ENCODE measurements at regions not wholly inside any gene's neighbourhood (a gene's known extent, or its start where the extent isn't known, plus 50 kb on each side); places are given as distances from the start of the nearest gene placed in this dataset.

- no peak for TF ChIP-seq SP1 (IDR thresholded peaks at IDR 0.05)
- no peak for TF ChIP-seq SUZ12 (IDR thresholded peaks at IDR 0.05)
- TF ChIP-seq LEF1 (IDR thresholded peaks at IDR 0.05; ENCODE audit: borderline replicate concordance): no peak
- no peak for TF ChIP-seq FOXK2 (IDR thresholded peaks at IDR 0.05)
- TF ChIP-seq NFRKB (IDR thresholded peaks at IDR 0.05): no peak
- no peak for TF ChIP-seq FOXM1 (IDR thresholded peaks at IDR 0.05; ENCODE audit: borderline replicate concordance)
- TF ChIP-seq L3MBTL2 (conservative IDR thresholded peaks at IDR 0.05): no peak
- no peak for TF ChIP-seq ARNT (IDR thresholded peaks at IDR 0.05)
- TF ChIP-seq BHLHE40 (IDR thresholded peaks at IDR 0.05; ENCODE audit: borderline replicate concordance): no peak
- TF ChIP-seq ZNF384 (IDR thresholded peaks at IDR 0.05): no peak
- no peak for TF ChIP-seq HDGF (IDR thresholded peaks at IDR 0.05; ENCODE audit: borderline replicate concordance)
- TF ChIP-seq ELF4 (IDR thresholded peaks at IDR 0.05): no peak
- no peak for TF ChIP-seq FOXA1 (IDR thresholded peaks at IDR 0.05)
- TF ChIP-seq CTBP1 (IDR thresholded peaks at IDR 0.05; ENCODE audit: borderline replicate concordance): no peak
These were observed 98.8 kb upstream of the CDK1 start for GRCh38 chr10:60679388-60679990.

All from HEK293T (cell line).